Neural cell (in vitro differentiated cells): ENCODE measurements at regions not wholly inside any gene's neighbourhood (a gene's known extent, or its start where the extent isn't known, plus 50 kb on each side); places are given as distances from the start of the nearest gene placed in this dataset.

Experiments used
- H2AFZ ChIP-seq: fragments of 200-600, 300-800 bp; sonication (generic), shearing (Covaris generic); 2 replicates; pipeline ENCODE4 v1.6.0; 2014; ENCODE audit warnings: low read depth, mild to moderate bottlenecking, antibody characterized with exemption, low read length, moderate library complexity
- H3F3A ChIP-seq: fragments of 200-600 bp; shearing (Covaris generic); 2 replicates; pipeline ENCODE4 v1.6.1; 2016; ENCODE audit warnings: mild to moderate bottlenecking, moderate library complexity, mixed read lengths, antibody characterized with exemption, low read length; ENCODE audit not compliant: insufficient read depth, poor library complexity, severe bottlenecking
- H3K27ac ChIP-seq: fragments of 200-600, 300-800 bp; sonication (generic), shearing (Covaris generic); 2 replicates; pipeline ENCODE4 v1.5.1; 2014; ENCODE audit warnings: mild to moderate bottlenecking, low read length, moderate library complexity
- H3K27me3 ChIP-seq: fragments of 300-800, 200-600 bp; sonication (generic), shearing (Covaris generic); 2 replicates; pipeline ENCODE4 v1.6.0; 2014; ENCODE audit warnings: mild to moderate bottlenecking, low read depth, low read length, moderate library complexity; ENCODE audit not compliant: insufficient read depth
- H3K36me3 ChIP-seq: fragments of 300-800, 200-600 bp; sonication (generic), shearing (Covaris generic); 2 replicates; pipeline ENCODE4 v1.5.1; 2014; ENCODE audit warnings: mild to moderate bottlenecking, antibody characterized with exemption, low read length, moderate library complexity; ENCODE audit not compliant: insufficient read depth
- H3K4me2 ChIP-seq: fragments of 300-800, 200-600 bp; sonication (generic), shearing (Covaris generic); 2 replicates; pipeline ENCODE4 v1.6.0; 2014; ENCODE audit warnings: mild to moderate bottlenecking, low read length
- H3K4me3 ChIP-seq: fragments of 300-800, 200-600 bp; sonication (generic), shearing (Covaris generic); 2 replicates; pipeline ENCODE4 v1.5.1; 2014; ENCODE audit warnings: mild to moderate bottlenecking, low read length, moderate library complexity
- H3K79me2 ChIP-seq: fragments of 200-600 bp; shearing (Covaris generic); replicated peaks from 2 replicates; pipeline ENCODE4 v1.6.0; 2014; ENCODE audit warnings: mild to moderate bottlenecking, low read length, moderate library complexity; ENCODE audit not compliant: insufficient read depth
- H3K9ac ChIP-seq: fragments of 300-800, 200-600 bp; sonication (generic), shearing (Covaris generic); 2 replicates; pipeline ENCODE4 v1.6.1; 2016; ENCODE audit warnings: mild to moderate bottlenecking, low read length, mixed read lengths
- H3K9me2 ChIP-seq: fragments of 200-600 bp; shearing (Covaris generic); 2 replicates; pipeline ENCODE4 v1.6.1; 2016; ENCODE audit warnings: mild to moderate bottlenecking, low read length, mixed read lengths; ENCODE audit not compliant: insufficient read depth
- H3K9me3 ChIP-seq: fragments of 200-600, 300-800 bp; sonication (generic), shearing (Covaris generic); 2 replicates; pipeline ENCODE4 v1.6.1; 2016; ENCODE audit warnings: mild to moderate bottlenecking, mixed run types, low read length, moderate library complexity, mixed read lengths
- H4K20me1 ChIP-seq: fragments of 200-600 bp; shearing (Covaris generic); 2 replicates; pipeline ENCODE4 v1.6.1; 2016; ENCODE audit warnings: mild to moderate bottlenecking, mixed run types; ENCODE audit not compliant: insufficient read depth
- CTCF ChIP-seq: fragments of 450-650 bp; IDR thresholded peaks from 2 replicates; pipeline ENCODE4 v1.5.1; 2014; ENCODE audit warnings: antibody characterized with exemption, mild to moderate bottlenecking, moderate library complexity; ENCODE audit not compliant: poor library complexity, severe bottlenecking
- EP300 ChIP-seq: fragments of 450-650 bp; conservative IDR thresholded peaks from 2 replicates; pipeline ENCODE4 v1.6.1; 2014; ENCODE audit warnings: antibody characterized with exemption, mild to moderate bottlenecking, moderate library complexity; ENCODE audit not compliant: poor library complexity, severe bottlenecking
- EZH2 ChIP-seq: fragments of 200-600, 300-800 bp; shearing (Covaris generic), sonication (generic); IDR thresholded peaks from 2 replicates; pipeline ENCODE4 v1.6.1; 2014; ENCODE audit warnings: antibody characterized with exemption, low read length, borderline replicate concordance, mild to moderate bottlenecking; ENCODE audit not compliant: insufficient read depth, poor library complexity, severe bottlenecking
- MXI1 ChIP-seq: fragments of 450-650 bp; conservative IDR thresholded peaks from 2 replicates; pipeline ENCODE4 v1.6.1; 2014; ENCODE audit warnings: antibody characterized with exemption, mild to moderate bottlenecking; ENCODE audit not compliant: poor library complexity, severe bottlenecking
- POLR2AphosphoS5 ChIP-seq: IDR thresholded peaks from 2 replicates; pipeline ENCODE4 v1.6.1; 2012
- RAD21 ChIP-seq: fragments of 450-650 bp; conservative IDR thresholded peaks from 2 replicates; pipeline ENCODE4 v1.6.1; 2014; ENCODE audit warnings: antibody characterized with exemption, mild to moderate bottlenecking, moderate library complexity
- REST ChIP-seq: IDR thresholded peaks from 2 replicates; pipeline ENCODE4 v1.6.1; 2012; ENCODE audit warnings: borderline replicate concordance
- SMC3 ChIP-seq: fragments of 450-650 bp; conservative IDR thresholded peaks from 2 replicates; pipeline ENCODE4 v1.6.1; 2014; ENCODE audit warnings: antibody characterized with exemption, mild to moderate bottlenecking, moderate library complexity; ENCODE audit not compliant: poor library complexity
- TAF1 ChIP-seq: IDR thresholded peaks from 2 replicates; pipeline ENCODE4 v1.6.1; 2012; ENCODE audit warnings: low read depth

- H3K9ac ChIP-seq = no peak overlapping the region
- H3K27me3 ChIP-seq = no peaks in the 10 kb centered on the region
- no peaks in the 10 kb centered on the region for H3K9me3 ChIP-seq
- no peaks in the 10 kb centered on the region for H3K79me2 ChIP-seq
- H3K36me3 ChIP-seq = no peaks in the 10 kb centered on the region
- no peaks in the 10 kb centered on the region for H4K20me1 ChIP-seq
- no peak overlapping the region for H2AFZ ChIP-seq
- no peak for TF ChIP-seq MXI1
- no peak for TF ChIP-seq REST
- no peak for TF ChIP-seq EZH2
- no peak for TF ChIP-seq SMC3
- TF ChIP-seq TAF1 = no peak
- no peak for TF ChIP-seq CTCF
- TF ChIP-seq POLR2AphosphoS5 = no peak
- no peak overlapping the region for H3K4me3 ChIP-seq
- H3K4me2 ChIP-seq = no peak overlapping the region
- H3F3A ChIP-seq = no peaks in the 10 kb centered on the region
- no peak overlapping the region for H3K27ac ChIP-seq
- H3K9me2 ChIP-seq = no peaks in the 10 kb centered on the region
Measured at GRCh38 chr14:65986041-65986440, 500.1 kb upstream of the CCDC196 start.

DNA sequence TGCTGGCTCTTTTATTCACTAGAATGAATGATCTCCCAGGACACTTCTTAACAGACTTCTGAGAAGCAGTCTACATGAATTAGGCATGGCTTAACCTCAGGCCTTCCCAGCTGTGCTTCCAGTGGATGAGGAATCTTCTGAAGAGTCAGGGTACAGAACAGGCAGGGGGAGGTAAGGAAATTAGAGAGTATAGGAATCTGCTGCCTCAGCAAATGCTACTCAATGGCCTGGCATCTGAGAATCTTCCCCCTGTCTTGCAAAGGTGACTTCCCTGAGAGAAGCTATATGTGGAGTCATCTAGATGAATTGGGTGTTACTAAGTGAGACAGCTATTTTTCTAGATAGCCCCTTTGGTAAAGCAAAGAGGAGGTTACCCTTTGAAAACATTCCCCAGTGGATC lies 496.2 kb upstream of the CCDC196 start:
- Histone ChIP-seq H3K36me3 (no peaks in the 10 kb centered on the region), H3K9me2 (no peaks in the 10 kb centered on the region), H3K4me3 (no peak overlapping the region), H3K4me2 (no peak overlapping the region), H2AFZ (no peak overlapping the region), H3F3A (no peaks in the 10 kb centered on the region), H3K27ac (no peak overlapping the region), H3K9me3 (no peaks in the 10 kb centered on the region), H3K27me3 (no peaks in the 10 kb centered on the region), H3K79me2 (no peaks in the 10 kb centered on the region), H4K20me1 (no peaks in the 10 kb centered on the region), H3K9ac (no peak overlapping the region)
- TF ChIP-seq RAD21 = no peak
- TF ChIP-seq SMC3 = no peak

DNA sequence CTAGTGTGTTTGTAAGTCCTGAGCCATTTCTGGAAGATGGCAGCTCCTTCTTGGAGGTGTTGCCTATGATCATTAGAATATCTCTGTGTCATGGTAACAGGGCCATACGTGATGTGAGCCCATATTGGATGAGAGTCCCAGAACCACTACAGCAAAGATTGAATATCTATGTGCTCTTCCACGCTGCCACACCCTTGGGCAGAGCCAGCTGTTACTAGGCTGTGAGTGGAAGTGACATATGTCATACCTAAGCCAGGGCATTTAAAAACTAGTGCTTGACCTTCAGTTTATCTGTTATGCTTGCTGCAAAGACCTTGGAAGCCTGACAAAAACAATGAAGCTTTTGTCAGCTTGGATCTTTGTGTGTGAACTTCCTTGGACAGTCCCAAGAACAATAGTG lies 495.1 kb upstream of the CCDC196 start:
- Histone ChIP-seq H2AFZ (no peak overlapping the region), H3K4me3 (no peak overlapping the region), H3K27ac (no peak overlapping the region), H3K79me2 (no peaks in the 10 kb centered on the region), H3K9me2 (no peaks in the 10 kb centered on the region), H4K20me1 (no peaks in the 10 kb centered on the region), H3K9ac (no peak overlapping the region), H3K36me3 (no peaks in the 10 kb centered on the region), H3K9me3 (no peaks in the 10 kb centered on the region), H3K27me3 (no peaks in the 10 kb centered on the region), H3F3A (no peaks in the 10 kb centered on the region), H3K4me2 (no peak overlapping the region)
- no peak for TF ChIP-seq EP300
- no peak for TF ChIP-seq SMC3
- TF ChIP-seq TAF1 = no peak
- no peak for TF ChIP-seq MXI1
- TF ChIP-seq REST = no peak
- TF ChIP-seq EZH2 = no peak
- no peak for TF ChIP-seq CTCF
- no peak for TF ChIP-seq RAD21
- no peak for TF ChIP-seq POLR2AphosphoS5
